Stimulated activated naive CD8-positive, alpha-beta T cell treated with anti-CD3 and anti-CD28 coated beads, Interleukin-15, Interleukin-2, amounts not matched to agents 100 ng/mL and 50 ng/mL, for 24 hours (primary cell): ENCODE measurements at regions not wholly inside any gene's neighbourhood (a gene's known extent, or its start where the extent isn't known, plus 50 kb on each side); places are given as distances from the start of the nearest gene placed in this dataset.
"Not testable (repeated sequence)": the region's sequence is repeated elsewhere in the genome, so short reads cannot be mapped to it uniquely, and the experiment has no call there.

ENCODE experiments used
- H3K27ac Mint-ChIP-seq: one replicate; pipeline ENCODE4 v1.8.0; 2021; ENCODE audit warnings: mild to moderate bottlenecking, mixed read lengths
- H3K27me3 Mint-ChIP-seq: one replicate; pipeline ENCODE4 v1.8.0; 2021; ENCODE audit warnings: mixed read lengths
- H3K36me3 Mint-ChIP-seq: one replicate; pipeline ENCODE4 v1.8.0; 2021; ENCODE audit warnings: low read depth, mixed read lengths
- H3K4me1 Mint-ChIP-seq: one replicate; pipeline ENCODE4 v1.8.0; 2021; ENCODE audit warnings: low read depth, mixed read lengths
- H3K4me3 Mint-ChIP-seq: one replicate; pipeline ENCODE4 v1.8.0; 2021; ENCODE audit warnings: mild to moderate bottlenecking, mixed read lengths
- H3K9me3 Mint-ChIP-seq: one replicate; pipeline ENCODE4 v1.8.0; 2021; ENCODE audit warnings: mixed read lengths

GRCh38 chr7:115229401-115230105 is 307.7 kb downstream of the MDFIC start:
- peaks cover 24% of the 10 kb centered on the region for H3K4me1 Mint-ChIP-seq
- H3K27ac Mint-ChIP-seq = no peak overlapping the region
- H3K9me3 Mint-ChIP-seq = no peaks in the 10 kb centered on the region
- H3K4me3 Mint-ChIP-seq = no peak overlapping the region
- H3K27me3 Mint-ChIP-seq = peaks cover 4% of the 10 kb centered on the region
- H3K36me3 Mint-ChIP-seq = no peaks in the 10 kb centered on the region

- Mint-ChIP-seq H3K36me3 (no peaks in the 10 kb centered on the region), H3K27me3 (peaks cover 10% of the 10 kb centered on the region), H3K9me3 (no peaks in the 10 kb centered on the region), H3K4me1 (peaks cover 24% of the 10 kb centered on the region), H3K4me3 (no peak overlapping the region), H3K27ac (no peak overlapping the region)
Observed at GRCh38 chr7:115227473-115228235, 305.8 kb downstream of the MDFIC start.

- Mint-ChIP-seq H3K9me3 (no peaks in the 10 kb centered on the region), H3K4me3 (no peak overlapping the region), H3K27me3 (peaks cover 10% of the 10 kb centered on the region), H3K36me3 (no peaks in the 10 kb centered on the region), H3K27ac (no peak overlapping the region), H3K4me1 (peaks cover 19% of the 10 kb centered on the region)
Observed at GRCh38 chr7:115226410-115226809, 304.5 kb downstream of the MDFIC start.

- H3K27me3 Mint-ChIP-seq = peaks cover 10% of the 10 kb centered on the region
- H3K4me1 Mint-ChIP-seq = peaks cover 11% of the 10 kb centered on the region
- no peaks in the 10 kb centered on the region for H3K9me3 Mint-ChIP-seq
- no peak overlapping the region for H3K4me3 Mint-ChIP-seq
- no peak overlapping the region for H3K27ac Mint-ChIP-seq
- no peaks in the 10 kb centered on the region for H3K36me3 Mint-ChIP-seq
Observed at GRCh38 chr7:115224922-115225321, 303.0 kb downstream of the MDFIC start.

GRCh38 chr7:115223959-115224358 is 302.1 kb downstream of the MDFIC start:
- Mint-ChIP-seq H3K27ac (no peak overlapping the region), H3K9me3 (no peaks in the 10 kb centered on the region), H3K36me3 (no peaks in the 10 kb centered on the region), H3K4me1 (peaks cover 2% of the 10 kb centered on the region), H3K4me3 (no peak overlapping the region), H3K27me3 (peaks cover 10% of the 10 kb centered on the region)

- H3K36me3 Mint-ChIP-seq = no peaks in the 10 kb centered on the region
- H3K27ac Mint-ChIP-seq = no peak overlapping the region
- peaks cover 10% of the 10 kb centered on the region for H3K27me3 Mint-ChIP-seq
- no peak overlapping the region for H3K4me3 Mint-ChIP-seq
- no peaks in the 10 kb centered on the region for H3K9me3 Mint-ChIP-seq
- H3K4me1 Mint-ChIP-seq = no peaks in the 10 kb centered on the region
Observed at GRCh38 chr7:115221456-115221855, 299.6 kb downstream of the MDFIC start.

- no peaks in the 10 kb centered on the region for H3K4me1 Mint-ChIP-seq
Observed at GRCh38 chr7:115218076-115218475, 296.2 kb downstream of the MDFIC start.

GRCh38 chr7:115217373-115217772 is 295.5 kb downstream of the MDFIC start:
- Mint-ChIP-seq H3K27ac (no peak overlapping the region), H3K4me1 (no peaks in the 10 kb centered on the region), H3K27me3 (peaks cover 1% of the 10 kb centered on the region), H3K9me3 (no peaks in the 10 kb centered on the region), H3K36me3 (no peaks in the 10 kb centered on the region), H3K4me3 (no peak overlapping the region)

More at GRCh38 chr7:115218076-115218475, 296.2 kb downstream of the MDFIC start:
- Mint-ChIP-seq H3K27me3 (no peaks in the 10 kb centered on the region), H3K27ac (no peak overlapping the region), H3K9me3 (no peaks in the 10 kb centered on the region), H3K36me3 (no peaks in the 10 kb centered on the region), H3K4me3 (no peak overlapping the region)

- Mint-ChIP-seq H3K27me3 (peaks cover 6% of the 10 kb centered on the region), H3K9me3 (no peaks in the 10 kb centered on the region), H3K36me3 (no peaks in the 10 kb centered on the region), H3K4me1 (no peaks in the 10 kb centered on the region), H3K27ac (no peak overlapping the region), H3K4me3 (no peak overlapping the region)
Observed at GRCh38 chr7:115216652-115217051, 294.8 kb downstream of the MDFIC start.

GRCh38 chr7:115211171-115211570 is 289.3 kb downstream of the MDFIC start:
- no peak overlapping the region for H3K4me3 Mint-ChIP-seq
- H3K27ac Mint-ChIP-seq = no peak overlapping the region
- peaks cover 4% of the 10 kb centered on the region for H3K9me3 Mint-ChIP-seq
- H3K4me1 Mint-ChIP-seq = no peaks in the 10 kb centered on the region
- peaks cover 3% of the 10 kb centered on the region for H3K36me3 Mint-ChIP-seq
- H3K27me3 Mint-ChIP-seq = peaks cover 8% of the 10 kb centered on the region

- peaks cover 4% of the 10 kb centered on the region for H3K9me3 Mint-ChIP-seq
- peaks cover 8% of the 10 kb centered on the region for H3K27me3 Mint-ChIP-seq
- no peak overlapping the region for H3K27ac Mint-ChIP-seq
- H3K4me1 Mint-ChIP-seq = no peaks in the 10 kb centered on the region
- H3K36me3 Mint-ChIP-seq = peaks cover 3% of the 10 kb centered on the region
- H3K4me3 Mint-ChIP-seq = no peak overlapping the region
Observed at GRCh38 chr7:115210552-115210951, 288.7 kb downstream of the MDFIC start.

- Mint-ChIP-seq H3K4me1 (no peaks in the 10 kb centered on the region), H3K27ac (no peak overlapping the region), H3K27me3 (peaks cover 8% of the 10 kb centered on the region), H3K36me3 (peaks cover 3% of the 10 kb centered on the region), H3K4me3 (no peak overlapping the region), H3K9me3 (peaks cover 4% of the 10 kb centered on the region)
Observed at GRCh38 chr7:115208710-115209560, 287.0 kb downstream of the MDFIC start.

GRCh38 chr7:115206374-115206773 is 284.5 kb downstream of the MDFIC start:
- not testable (repeated sequence) for H3K4me1 Mint-ChIP-seq

GRCh38 chr7:115198143-115198542 is 276.2 kb downstream of the MDFIC start:
- Mint-ChIP-seq H3K36me3 (no peaks in the 10 kb centered on the region), H3K4me1 (no peaks in the 10 kb centered on the region), H3K4me3 (no peak overlapping the region), H3K27me3 (no peaks in the 10 kb centered on the region), H3K27ac (no peak overlapping the region), H3K9me3 (no peaks in the 10 kb centered on the region)

More at GRCh38 chr7:115206374-115206773, 284.5 kb downstream of the MDFIC start:
- not testable (repeated sequence) for H3K36me3 Mint-ChIP-seq, H3K4me3 Mint-ChIP-seq, H3K9me3 Mint-ChIP-seq, H3K27ac Mint-ChIP-seq, H3K27me3 Mint-ChIP-seq

- Mint-ChIP-seq H3K4me1 (no peaks in the 10 kb centered on the region), H3K9me3 (no peaks in the 10 kb centered on the region), H3K27ac (no peak overlapping the region), H3K36me3 (no peaks in the 10 kb centered on the region), H3K27me3 (peaks cover 5% of the 10 kb centered on the region), H3K4me3 (no peak overlapping the region)
Observed at GRCh38 chr7:115195208-115195607, 273.3 kb downstream of the MDFIC start.
